ENCODE measurements at regions not wholly inside any gene's neighbourhood (a gene's known extent, or its start where the extent isn't known, plus 50 kb on each side); places are given as distances from the start of the nearest gene placed in this dataset.

DNA sequence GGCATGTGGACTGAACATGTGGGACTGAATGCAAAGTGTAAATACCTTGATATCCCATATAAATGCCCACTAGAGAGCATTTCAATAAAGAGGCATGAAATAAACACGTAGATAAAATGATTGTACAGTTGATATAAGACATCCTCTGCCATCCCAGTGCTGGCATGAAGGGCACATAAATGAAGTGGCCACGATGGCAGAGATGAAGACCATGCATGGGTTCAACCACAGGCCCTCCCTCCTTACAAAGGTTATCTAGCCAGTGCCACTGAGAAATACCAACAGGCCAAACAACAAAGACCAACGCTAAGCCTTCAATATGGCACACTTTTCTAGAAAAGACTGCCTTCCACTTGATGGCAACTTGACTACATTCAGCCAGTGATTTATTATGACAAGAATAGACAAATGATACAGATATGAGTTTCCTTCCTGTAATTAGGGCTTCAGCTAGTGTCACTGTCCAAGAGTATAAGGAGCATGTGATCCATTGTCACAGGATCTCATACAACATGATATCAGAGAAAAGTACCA lies 493.9 kb upstream of the MAP2 start:
- TF ChIP-seq EZH2 (IDR thresholded peaks at IDR 0.05; ENCODE audit: low read length, missing control alignments) = no peak
- TF ChIP-seq CTCF (conservative IDR thresholded peaks at IDR 0.05 in 1 of 2, IDR thresholded peaks at IDR 0.05 in 1 of 2; ENCODE audit: low read depth in 1 of 2, low read length in 2 of 2) = no peak
